ENCODE measurements at regions not wholly inside any gene's neighbourhood (a gene's known extent, or its start where the extent isn't known, plus 50 kb on each side); places are given as distances from the start of the nearest gene placed in this dataset.
"Not testable (repeated sequence)": the region's sequence is repeated elsewhere in the genome, so short reads cannot be mapped to it uniquely, and the experiment has no call there.

DNA sequence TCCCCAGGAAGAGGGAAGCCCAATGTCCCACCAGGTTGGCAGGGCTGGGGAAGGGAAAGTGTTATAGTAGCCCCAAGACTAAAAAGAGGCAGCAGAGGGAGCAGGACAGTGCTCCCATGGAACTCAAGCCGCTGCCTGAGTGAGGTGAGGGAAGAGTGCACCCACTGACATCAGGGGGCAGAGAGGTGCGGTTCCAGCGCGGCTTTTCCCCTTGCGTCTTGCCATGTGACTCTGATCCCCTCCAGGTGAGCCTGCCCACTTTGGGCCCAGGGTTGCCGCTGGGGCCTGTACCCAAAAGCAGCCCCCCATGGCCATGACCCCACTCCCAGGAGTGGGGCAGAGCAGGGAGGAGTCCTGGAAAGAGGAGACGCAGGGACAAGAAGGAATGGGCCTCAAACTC, 136.3 kb upstream of the KCTD7 start:
- not testable (repeated sequence) for DNase-seq (ENCODE audit: low read depth, low spot score); H3K36me3 ChIP-seq (ENCODE audit: insufficient read depth, insufficient read length, low read length); H3K4me1 ChIP-seq (ENCODE audit: insufficient read depth, insufficient read length); H3K27me3 ChIP-seq (ENCODE audit: insufficient read depth, insufficient read length); H3K9me3 ChIP-seq (ENCODE audit: insufficient read depth, low read length)
- peak overlapping the region; percentile 94 for H3K4me3 ChIP-seq (ENCODE audit: insufficient read length, low read depth)
- peak overlapping the region; percentile 93 for H3K9ac ChIP-seq (ENCODE audit: insufficient read length, low read depth)

DNA sequence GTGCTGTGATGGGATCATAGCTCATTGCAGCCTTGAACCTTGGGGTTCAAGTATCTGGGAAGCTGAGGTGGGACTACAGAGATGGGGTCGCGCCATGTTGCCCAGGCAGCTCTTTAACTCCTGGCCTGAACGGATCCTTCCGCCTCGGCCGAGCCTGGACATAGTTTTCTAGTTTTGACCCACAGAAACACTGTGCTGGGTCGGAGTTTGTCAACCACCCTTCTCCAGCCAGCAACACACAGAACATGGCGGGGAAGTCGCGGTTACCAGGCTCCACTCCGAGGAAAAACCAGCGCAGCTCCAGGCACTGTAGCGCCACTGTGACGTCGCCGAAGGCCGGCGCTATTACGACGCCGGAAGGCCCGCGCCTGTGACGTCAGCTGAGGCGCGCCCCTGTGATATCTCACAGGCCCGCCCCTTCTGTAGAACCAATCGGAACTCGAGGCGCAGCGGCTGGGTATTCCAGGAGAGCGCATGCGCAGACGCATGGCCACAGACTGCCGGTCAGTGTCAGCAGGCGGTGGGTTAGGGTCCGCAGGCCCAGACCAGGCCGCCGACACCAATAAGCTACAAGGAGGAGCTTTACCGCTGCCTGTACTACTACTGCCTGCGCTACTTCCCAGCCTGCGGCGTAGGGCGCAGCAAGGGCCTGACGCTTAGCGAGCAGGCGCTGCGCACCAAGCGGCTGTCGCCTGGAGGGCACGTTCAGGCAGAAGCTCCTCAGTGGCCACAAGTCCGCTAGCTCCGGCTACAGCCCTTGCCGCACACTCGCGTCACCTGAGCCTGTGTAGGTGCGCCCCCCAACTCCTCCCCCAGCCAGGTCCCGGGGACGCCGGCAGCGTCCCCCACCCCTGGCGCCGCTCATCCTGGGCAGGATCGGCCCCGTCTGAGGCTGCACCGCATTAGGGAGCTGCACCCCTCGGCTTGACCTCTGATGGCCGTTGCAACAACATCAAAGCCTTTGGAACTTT, 135.2 kb upstream of the KCTD7 start:
- no peak for TF ChIP-seq SUZ12 (IDR thresholded peaks at IDR 0.05; ENCODE audit: extremely low read depth, insufficient read depth, insufficient read length)
- H3K4me3 ChIP-seq (ENCODE audit: insufficient read length, low read depth): peak overlapping the region; percentile 94
- no peaks in the 10 kb centered on the region for H3K27me3 ChIP-seq (ENCODE audit: insufficient read depth, insufficient read length)
- DNase-seq (ENCODE audit: low read depth, low spot score): peak; percentile 99
- no peaks in the 10 kb centered on the region for H3K9me3 ChIP-seq (ENCODE audit: insufficient read depth, low read length)
- peak overlapping the region; percentile 94 for H3K9ac ChIP-seq (ENCODE audit: insufficient read length, low read depth)
- H3K4me1 ChIP-seq (ENCODE audit: insufficient read depth, insufficient read length): peaks cover 4% of the 10 kb centered on the region
- no peaks in the 10 kb centered on the region for H3K36me3 ChIP-seq (ENCODE audit: insufficient read depth, insufficient read length, low read length)

DNA sequence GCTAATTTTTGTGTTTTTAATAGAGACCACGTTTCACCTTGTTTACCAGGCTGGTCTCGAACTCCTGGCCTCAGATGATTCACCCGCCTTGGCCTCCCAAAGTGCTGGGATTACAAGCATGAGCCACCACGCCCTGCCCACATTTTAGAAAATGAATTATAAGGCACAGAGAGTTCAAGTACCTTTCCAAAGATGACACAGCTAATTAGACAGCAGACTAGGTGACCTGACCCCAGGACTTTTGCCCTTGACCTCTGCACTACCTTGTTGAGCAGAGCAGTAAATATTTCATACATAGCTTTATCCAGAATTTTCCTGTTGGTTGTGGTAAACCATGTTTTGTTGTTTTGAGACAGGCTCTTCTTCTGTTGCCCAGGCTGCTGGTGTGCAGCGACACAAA, 131.3 kb upstream of the KCTD7 start:
- no peaks in the 10 kb centered on the region for H3K9me3 ChIP-seq (ENCODE audit: insufficient read depth, low read length)
- H3K36me3 ChIP-seq (ENCODE audit: insufficient read depth, insufficient read length, low read length): no peaks in the 10 kb centered on the region
- H3K9ac ChIP-seq (ENCODE audit: insufficient read length, low read depth): no peak overlapping the region
- H3K4me1 ChIP-seq (ENCODE audit: insufficient read depth, insufficient read length): peaks cover 4% of the 10 kb centered on the region
- no peak overlapping the region for H3K4me3 ChIP-seq (ENCODE audit: insufficient read length, low read depth)
- TF ChIP-seq YY1 (IDR thresholded peaks at IDR 0.05; ENCODE audit: insufficient read depth, insufficient read length) (no peak), ZNF274 (IDR thresholded peaks at IDR 0.05; ENCODE audit: low read depth, low read length) (no peak), SUZ12 (IDR thresholded peaks at IDR 0.05; ENCODE audit: extremely low read depth, insufficient read depth, insufficient read length) (no peak)
- H3K27me3 ChIP-seq (ENCODE audit: insufficient read depth, insufficient read length): no peaks in the 10 kb centered on the region
- DNase-seq (ENCODE audit: low read depth, low spot score): no peak

DNA sequence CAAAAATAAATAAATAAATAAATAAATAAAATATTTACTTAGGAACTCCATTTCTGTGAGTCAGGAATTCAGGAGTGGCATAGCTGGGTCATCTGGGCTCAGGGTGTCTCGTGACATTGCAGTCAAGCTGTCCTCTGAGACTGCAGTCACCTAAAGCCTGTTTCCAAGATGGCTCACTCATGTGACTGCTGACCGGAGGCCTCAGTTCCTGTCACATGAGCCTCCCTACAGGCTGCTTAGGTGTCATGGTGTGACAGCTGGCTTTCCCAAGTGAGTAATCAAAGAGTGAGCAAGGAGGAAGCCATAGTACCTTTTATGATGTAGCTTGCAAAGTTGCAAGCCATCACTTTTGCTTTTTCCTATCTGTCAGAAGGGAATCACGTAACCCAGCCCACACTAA, 128.6 kb upstream of the KCTD7 start:
- Histone ChIP-seq H3K4me3 (ENCODE audit: insufficient read length, low read depth) (no peak overlapping the region), H3K27me3 (ENCODE audit: insufficient read depth, insufficient read length) (no peaks in the 10 kb centered on the region), H3K36me3 (ENCODE audit: insufficient read depth, insufficient read length, low read length) (no peaks in the 10 kb centered on the region), H3K4me1 (ENCODE audit: insufficient read depth, insufficient read length) (peaks cover 3% of the 10 kb centered on the region), H3K9me3 (ENCODE audit: insufficient read depth, low read length) (no peaks in the 10 kb centered on the region), H3K9ac (ENCODE audit: insufficient read length, low read depth) (no peak overlapping the region)
- no peak for TF ChIP-seq YY1 (IDR thresholded peaks at IDR 0.05; ENCODE audit: insufficient read depth, insufficient read length)
- no peak for TF ChIP-seq SUZ12 (IDR thresholded peaks at IDR 0.05; ENCODE audit: extremely low read depth, insufficient read depth, insufficient read length)
- no peak for TF ChIP-seq ZNF274 (IDR thresholded peaks at IDR 0.05; ENCODE audit: low read depth, low read length)
- DNase-seq (ENCODE audit: low read depth, low spot score): no peak

DNA sequence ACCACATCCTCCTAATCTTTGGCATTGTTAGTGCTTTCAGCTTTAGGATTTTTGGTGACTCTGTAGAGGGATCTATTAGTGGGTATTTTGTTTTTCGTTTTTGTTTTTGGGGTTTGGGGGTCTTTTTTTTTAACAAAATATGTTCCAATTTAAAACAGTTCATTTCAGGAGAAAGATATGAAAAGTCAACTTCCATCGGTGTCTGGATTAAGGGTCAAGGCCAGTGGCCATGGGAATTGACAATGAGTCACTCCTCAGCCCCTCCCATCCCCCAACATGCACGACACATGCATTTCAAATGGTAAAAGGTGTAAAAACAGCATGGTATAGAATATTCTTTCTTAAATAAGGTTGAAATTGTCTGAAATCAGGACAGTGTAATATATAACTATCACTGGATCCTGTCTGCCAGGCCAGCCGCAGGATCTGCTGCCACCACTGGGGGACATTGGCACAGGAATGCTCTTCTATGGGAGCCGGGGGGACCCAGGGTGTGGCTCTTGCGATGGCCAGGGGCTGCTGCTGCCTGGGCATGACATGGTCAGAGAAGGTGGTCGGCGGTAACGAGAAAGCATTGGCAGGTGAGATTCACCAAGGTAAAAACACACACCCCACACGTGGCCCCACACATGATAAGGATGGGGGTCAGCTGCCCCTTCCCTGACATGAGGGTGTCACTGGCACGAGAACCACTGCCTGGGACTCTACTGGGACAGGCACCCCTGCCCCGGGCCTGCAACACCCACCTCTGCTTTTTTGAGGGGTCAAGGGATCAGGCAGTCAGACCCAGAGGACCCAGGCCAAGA, 126.2 kb upstream of the KCTD7 start:
- H3K4me1 ChIP-seq (ENCODE audit: insufficient read depth, insufficient read length): peaks cover 3% of the 10 kb centered on the region
- no peaks in the 10 kb centered on the region for H3K9me3 ChIP-seq (ENCODE audit: insufficient read depth, low read length)
- no peak for DNase-seq (ENCODE audit: low read depth, low spot score)
- no peak for TF ChIP-seq YY1 (IDR thresholded peaks at IDR 0.05; ENCODE audit: insufficient read depth, insufficient read length)
- TF ChIP-seq ZNF274 (IDR thresholded peaks at IDR 0.05; ENCODE audit: low read depth, low read length): no peak
- TF ChIP-seq SUZ12 (IDR thresholded peaks at IDR 0.05; ENCODE audit: extremely low read depth, insufficient read depth, insufficient read length): no peak
- no peaks in the 10 kb centered on the region for H3K27me3 ChIP-seq (ENCODE audit: insufficient read depth, insufficient read length)
- H3K9ac ChIP-seq (ENCODE audit: insufficient read length, low read depth): no peak overlapping the region
- no peaks in the 10 kb centered on the region for H3K36me3 ChIP-seq (ENCODE audit: insufficient read depth, insufficient read length, low read length)
- no peak overlapping the region for H3K4me3 ChIP-seq (ENCODE audit: insufficient read length, low read depth)

DNA sequence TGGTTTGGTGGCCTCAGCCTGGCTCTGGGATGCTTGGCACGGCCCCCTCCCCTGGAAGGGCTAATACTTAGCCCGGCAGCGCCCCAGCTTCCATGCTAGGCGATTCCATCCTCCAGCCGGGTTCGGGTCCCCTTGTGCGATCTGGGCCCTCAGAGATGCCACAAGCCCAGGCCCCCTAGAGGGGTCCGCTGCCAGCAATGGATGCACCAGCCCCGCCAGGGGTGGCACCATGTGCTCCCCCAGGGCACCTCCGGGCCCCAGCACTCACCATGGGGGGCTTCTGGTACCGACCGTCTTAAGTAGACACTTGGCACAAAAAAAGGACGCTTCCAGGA, 125.7 kb upstream of the KCTD7 start:
- no peak for DNase-seq (ENCODE audit: low read depth, low spot score)
- H3K36me3 ChIP-seq (ENCODE audit: insufficient read depth, insufficient read length, low read length): no peaks in the 10 kb centered on the region
- H3K4me3 ChIP-seq (ENCODE audit: insufficient read length, low read depth): no peak overlapping the region
- H3K4me1 ChIP-seq (ENCODE audit: insufficient read depth, insufficient read length): peaks cover 3% of the 10 kb centered on the region
- no peaks in the 10 kb centered on the region for H3K27me3 ChIP-seq (ENCODE audit: insufficient read depth, insufficient read length)
- H3K9me3 ChIP-seq (ENCODE audit: insufficient read depth, low read length): no peaks in the 10 kb centered on the region
- no peak for TF ChIP-seq SUZ12 (IDR thresholded peaks at IDR 0.05; ENCODE audit: extremely low read depth, insufficient read depth, insufficient read length)
- TF ChIP-seq YY1 (IDR thresholded peaks at IDR 0.05; ENCODE audit: insufficient read depth, insufficient read length): no peak
- no peak for TF ChIP-seq ZNF274 (IDR thresholded peaks at IDR 0.05; ENCODE audit: low read depth, low read length)
- no peak overlapping the region for H3K9ac ChIP-seq (ENCODE audit: insufficient read length, low read depth)

DNA sequence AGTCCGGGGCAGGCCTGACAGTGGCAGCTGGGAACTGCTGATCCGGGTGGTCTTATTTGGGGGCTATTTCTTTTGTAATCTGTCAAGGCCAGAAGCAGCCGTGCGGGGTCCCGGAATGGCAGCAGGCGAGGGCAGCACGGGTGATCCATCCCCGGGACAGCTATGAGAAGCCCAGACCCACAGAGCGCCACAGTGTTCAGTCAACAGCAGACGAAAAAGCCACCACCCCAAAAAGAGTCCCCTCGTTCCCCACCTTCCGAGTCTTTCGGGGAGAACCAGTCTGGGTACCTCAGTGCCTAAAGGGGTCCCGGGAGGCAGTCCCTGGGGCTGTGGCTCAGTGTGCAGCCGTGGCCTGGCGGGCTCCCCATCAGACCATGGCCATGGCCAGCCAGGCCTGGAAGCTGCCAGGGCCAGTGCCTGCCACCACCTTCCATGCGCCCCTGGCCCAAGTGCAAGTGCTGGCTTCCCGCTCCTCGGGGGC, 125.1 kb upstream of the KCTD7 start:
- no peaks in the 10 kb centered on the region for H3K9me3 ChIP-seq (ENCODE audit: insufficient read depth, low read length)
- DNase-seq (ENCODE audit: low read depth, low spot score): no peak
- TF ChIP-seq ZNF274 (IDR thresholded peaks at IDR 0.05; ENCODE audit: low read depth, low read length) (no peak), SUZ12 (IDR thresholded peaks at IDR 0.05; ENCODE audit: extremely low read depth, insufficient read depth, insufficient read length) (no peak), YY1 (IDR thresholded peaks at IDR 0.05; ENCODE audit: insufficient read depth, insufficient read length) (no peak)
- H3K27me3 ChIP-seq (ENCODE audit: insufficient read depth, insufficient read length): no peaks in the 10 kb centered on the region
- no peaks in the 10 kb centered on the region for H3K36me3 ChIP-seq (ENCODE audit: insufficient read depth, insufficient read length, low read length)
- no peak overlapping the region for H3K4me3 ChIP-seq (ENCODE audit: insufficient read length, low read depth)
- no peak overlapping the region for H3K9ac ChIP-seq (ENCODE audit: insufficient read length, low read depth)
- H3K4me1 ChIP-seq (ENCODE audit: insufficient read depth, insufficient read length): peaks cover 3% of the 10 kb centered on the region
